ENCODE measurements at regions not wholly inside any gene's neighbourhood (a gene's known extent, or its start where the extent isn't known, plus 50 kb on each side); places are given as distances from the start of the nearest gene placed in this dataset.
"Not testable (repeated sequence)": the region's sequence is repeated elsewhere in the genome, so short reads cannot be mapped to it uniquely, and the experiment has no call there.

DNA sequence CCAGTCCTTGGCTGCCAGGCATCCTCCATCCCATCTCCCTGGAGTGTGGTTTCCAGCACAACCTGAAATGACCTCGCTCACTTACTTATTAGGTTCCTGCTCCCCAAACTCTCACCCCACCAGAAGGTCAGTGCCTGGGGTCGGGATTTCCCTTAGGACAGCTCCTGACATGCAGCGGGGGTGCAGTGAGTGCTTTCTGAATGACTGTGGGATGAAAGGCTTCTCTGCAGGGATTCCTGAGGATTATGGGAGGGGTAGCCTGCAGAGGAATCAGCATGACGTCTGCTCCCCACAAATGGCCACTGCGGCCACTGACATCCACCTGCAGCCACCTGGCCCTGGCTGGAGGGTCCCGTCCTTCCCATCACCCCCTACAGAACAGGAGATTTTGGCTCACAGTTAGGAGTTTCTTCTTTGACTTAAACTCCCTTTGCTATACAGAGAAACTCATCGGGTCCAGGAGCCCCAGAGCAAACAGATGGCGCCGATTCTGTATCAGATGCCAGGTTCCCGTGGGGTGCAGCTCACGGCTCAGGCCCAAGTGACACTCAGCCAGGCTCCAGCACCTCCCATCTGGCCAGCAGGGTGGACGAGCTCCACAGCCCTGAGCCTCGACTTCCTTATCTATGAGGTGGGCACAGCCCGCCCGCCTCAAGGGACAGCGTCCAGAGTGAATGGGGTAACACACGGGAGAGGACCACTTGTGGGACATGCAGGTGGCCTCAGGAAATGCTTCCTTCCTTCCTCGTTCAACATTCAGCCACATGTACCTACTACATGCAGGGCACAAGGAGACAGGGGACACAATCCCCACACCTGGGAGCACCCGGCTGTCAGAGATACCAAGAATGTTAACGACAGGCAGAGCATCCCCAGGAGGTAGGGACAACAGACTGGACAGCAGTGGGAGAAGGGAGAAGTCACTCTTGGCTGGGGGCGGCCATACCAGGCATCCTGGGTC, 69.8 kb downstream of the RMI2 start:
- DNase-seq (ENCODE audit: low spot score) = no peak

DNA sequence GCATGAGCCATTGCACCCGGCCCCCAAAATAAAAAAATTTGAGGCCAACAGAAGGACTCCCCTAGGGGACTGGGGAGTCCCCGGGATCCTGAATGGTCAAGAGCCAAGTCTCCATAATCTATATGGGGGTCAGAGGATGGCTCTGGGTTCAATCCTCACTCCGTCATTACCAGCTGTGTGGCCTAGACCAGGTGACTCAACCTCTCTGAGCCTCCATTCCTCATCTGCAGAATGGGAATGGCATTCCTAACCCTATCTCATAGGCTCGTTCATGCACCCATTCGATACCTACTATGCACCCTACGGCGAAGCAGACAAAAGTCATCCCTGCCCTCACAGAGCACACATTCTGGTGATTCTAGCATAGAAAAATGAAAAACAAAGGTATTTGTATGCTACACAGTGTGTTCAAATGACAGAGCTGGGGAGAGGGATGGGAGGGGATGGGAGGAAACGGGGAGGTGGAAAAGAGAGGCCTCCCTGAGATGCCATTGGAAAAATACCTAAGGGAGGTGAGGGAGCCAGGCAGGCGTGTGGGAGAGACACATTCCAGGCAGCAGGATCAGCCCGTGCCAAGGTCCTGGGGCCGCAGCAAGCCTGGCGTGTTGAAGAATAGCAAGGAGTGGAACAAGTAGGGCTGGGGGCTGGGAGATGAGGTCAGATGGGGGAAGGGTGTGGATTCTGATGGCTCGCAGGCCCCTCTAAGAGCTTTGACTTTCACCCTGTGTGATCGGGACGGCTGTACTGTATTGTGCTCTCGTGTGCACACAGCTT, 71.2 kb downstream of the RMI2 start:
- no peak for DNase-seq (ENCODE audit: low spot score)

DNA sequence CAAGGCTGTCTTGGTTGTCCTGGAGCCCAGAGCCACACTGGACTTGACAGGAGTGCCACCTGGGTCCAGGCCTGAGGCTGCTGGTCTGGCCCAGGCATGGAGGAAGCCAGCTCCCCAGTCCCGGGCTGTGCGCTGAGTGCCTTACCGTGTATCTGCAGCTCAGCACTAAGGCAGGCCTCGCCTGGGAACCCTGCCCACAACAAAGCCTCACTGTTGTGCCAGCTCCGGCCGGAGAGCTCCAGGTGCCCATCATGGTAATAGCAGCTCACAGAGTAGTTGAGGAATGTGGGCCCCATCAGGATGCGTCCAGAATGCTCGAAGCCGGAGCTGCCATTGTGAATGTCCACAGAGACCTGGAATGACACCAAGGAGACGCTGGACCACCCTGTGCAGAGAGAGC, 72.2 kb downstream of the RMI2 start:
- DNase-seq (ENCODE audit: low spot score) = no peak

DNA sequence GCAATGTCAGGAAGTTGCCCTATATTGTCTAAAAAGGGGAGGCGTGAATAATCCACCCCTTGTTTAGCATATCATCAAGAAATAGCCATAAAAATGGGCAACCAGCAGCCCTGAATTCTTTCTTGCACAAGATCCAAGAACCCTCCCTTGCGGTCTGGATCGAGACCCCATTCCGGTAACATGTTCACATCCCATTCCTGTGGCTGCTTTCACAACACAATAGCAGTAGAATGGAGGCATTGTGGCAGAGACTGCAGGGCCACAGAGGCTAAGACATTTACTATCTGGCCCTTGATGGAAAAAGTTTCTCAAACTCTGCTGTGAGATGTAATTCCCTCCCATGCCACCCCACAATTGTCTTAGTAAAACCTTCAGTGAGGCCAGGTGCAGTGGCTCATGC, 73.2 kb downstream of the RMI2 start:
- no peak for DNase-seq (ENCODE audit: low spot score)

DNA sequence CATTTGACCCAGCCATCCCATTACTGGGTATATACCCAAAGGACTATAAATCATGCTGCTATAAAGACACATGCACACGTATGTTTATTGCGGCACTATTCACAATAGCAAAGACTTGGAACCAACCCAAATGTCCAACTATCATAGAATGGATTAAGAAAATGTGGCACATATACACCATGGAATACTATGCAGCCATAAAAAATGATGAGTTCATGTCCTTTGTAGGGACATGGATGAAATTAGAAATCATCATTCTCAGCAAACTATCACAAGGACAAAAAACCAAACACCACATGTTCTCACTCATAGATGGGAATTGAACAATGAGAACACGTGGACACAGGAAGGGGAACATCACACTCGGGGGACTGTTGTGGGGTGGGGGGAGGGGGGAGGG, 74.8 kb downstream of the RMI2 start:
- not testable (repeated sequence) for DNase-seq (ENCODE audit: low spot score)

DNA sequence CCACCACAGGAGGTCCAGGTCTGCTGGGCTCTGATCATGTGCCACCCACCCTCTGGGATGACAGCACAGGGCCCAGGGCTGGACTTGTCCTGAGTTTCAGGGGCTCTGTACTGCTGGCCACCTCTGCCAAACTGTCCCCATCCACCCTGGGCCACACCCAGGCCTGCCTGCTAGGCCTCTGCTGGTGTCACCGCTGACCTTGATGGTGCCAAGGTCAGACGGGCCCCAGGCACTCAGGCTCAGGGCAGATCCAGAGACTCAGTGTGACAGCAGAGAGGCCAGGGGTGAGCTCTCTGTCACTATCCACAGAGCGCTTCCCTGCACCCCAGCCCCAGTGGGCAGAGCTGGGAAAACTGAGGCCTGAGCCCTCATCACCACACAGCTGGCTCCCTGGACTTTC, 75.6 kb downstream of the RMI2 start:
- DNase-seq (ENCODE audit: low spot score) = no peak

DNA sequence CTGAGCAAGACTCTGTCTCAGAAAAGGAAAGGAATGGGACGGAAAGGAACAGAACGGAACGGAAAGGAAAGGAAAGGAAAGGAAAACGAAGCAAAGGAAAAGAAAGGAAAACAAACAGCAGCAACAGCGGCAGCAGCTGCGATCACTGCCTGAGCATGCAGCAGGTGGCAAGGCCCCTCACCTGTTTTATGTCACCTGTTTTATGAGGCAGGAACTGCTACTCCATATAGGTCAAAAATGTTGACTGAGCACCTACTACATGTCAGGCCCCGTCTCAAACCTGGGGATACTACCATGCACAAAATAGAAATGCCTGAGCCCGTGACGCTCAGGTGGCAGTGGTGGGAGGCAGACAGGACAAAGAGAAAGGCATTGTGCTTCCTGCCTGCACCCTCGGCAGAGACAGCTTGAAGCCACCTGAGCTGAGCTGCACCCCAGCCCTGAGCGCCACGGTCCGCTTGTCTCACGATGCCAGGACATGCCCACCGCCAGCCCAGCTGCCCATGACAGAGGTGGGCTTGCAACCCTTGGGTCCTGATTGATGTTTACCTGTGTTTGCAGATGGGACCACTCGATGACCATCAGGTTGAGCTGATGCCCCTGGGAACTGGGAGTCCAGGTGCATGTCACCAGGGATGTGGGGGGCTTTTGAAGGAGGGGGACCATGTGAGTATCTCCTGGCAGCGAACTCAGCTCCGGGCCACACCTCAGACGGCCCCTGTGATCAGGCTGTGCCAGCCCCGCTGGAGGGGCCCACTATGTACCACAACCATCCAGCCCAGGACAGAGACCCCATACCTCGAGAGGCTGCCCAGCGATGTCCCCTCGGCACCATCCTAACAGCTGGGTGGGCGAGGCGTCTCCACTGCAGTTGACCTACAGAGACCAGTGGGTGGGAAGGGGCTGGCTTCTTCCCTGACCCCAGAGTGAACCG, 77.4 kb downstream of the RMI2 start:
- DNase-seq (ENCODE audit: low spot score) = no peak

DNA sequence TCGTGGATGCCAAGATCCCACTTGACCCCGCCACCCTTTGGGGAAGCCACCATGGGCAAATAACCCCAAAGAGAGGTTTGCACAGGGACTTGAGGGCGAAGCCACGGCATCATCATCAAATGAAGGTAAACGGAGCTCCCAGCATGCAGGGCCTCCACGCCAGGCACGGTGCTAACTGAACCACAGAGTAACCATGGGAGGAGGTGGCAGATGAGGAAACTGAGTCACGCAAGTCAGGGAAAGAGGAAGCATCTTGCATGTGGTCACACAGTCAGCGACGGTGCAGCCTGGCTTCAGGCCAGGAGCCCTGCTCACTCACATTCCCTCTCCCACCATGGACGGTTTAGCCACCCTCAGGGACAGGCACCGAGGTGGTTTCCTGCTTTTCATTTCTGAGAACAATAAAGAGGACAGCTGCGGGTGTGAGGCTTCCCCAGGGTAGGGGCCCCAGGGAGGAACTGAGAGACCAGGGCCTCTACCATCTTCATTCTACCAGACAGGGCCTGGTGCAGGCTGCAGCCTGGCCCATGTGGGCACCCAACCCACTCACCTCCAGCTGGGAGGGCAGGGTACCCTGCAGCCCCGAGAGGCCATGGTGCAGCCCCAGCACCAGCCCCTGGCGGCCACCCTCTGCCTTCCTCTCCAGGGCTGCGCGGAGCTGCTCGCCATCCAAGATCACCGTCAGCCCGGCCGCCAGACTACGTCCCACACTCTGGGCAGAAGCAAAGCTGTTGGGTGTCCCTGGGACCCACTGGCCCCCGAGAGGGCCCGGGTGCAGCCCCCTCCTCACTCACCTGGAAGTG, 78.3 kb downstream of the RMI2 start:
- DNase-seq (ENCODE audit: low spot score) = no peak

DNA sequence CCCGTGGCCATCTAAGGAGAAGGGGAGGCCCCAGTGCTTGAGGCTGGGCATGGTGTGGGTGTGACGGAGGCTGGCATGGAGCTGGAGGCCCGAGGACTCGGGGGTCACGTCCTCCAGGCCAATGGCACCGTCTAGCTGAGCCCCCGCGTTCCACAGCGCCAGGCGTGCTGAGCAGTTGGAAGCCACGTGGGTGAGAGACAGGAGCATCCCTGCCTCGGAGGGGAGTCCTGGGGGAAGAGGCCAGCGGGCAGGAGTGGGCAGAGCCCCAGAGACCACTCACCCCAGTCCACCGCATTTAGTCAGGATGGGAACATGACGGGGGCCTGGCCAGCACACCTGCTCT, 78.8 kb downstream of the RMI2 start:
- no peak for DNase-seq (ENCODE audit: low spot score)

DNA sequence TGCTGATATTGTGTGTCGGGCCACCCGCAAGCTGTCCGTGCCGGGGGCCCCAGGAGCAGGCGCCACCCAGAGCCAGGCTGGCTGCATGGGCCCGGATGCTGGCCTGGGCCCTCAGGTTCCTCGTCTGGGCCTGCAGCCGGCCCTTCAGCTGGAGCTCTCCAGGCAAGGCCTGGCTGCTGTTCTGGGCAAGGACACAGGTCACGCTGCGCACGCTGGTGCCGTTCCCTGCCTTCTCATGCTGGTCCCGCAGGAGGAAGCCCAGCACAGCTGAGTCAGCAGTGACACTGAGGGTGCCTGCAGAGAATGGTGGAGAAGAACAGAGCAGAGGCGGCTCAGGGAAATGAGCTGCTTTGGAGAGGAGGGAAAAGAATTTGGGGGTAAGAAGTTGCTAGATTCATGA, 79.9 kb downstream of the RMI2 start:
- DNase-seq (ENCODE audit: low spot score) = no peak

DNA sequence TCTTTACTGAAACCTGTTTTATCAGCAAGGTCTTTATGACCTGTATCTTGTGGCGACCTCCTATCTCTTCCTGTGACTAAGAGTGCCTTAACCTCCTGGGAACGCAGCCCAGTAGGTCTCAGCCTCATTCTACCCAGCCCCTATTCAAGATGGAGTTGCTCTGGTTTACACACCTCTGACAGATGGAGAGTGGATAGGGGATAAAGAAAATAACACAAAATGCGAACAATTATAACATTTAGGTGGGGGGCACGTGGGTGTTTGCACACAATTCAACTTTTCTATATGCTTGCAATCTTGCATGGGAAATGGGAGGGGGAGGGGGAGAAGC, 83.3 kb downstream of the RMI2 start:
- no peak for DNase-seq (ENCODE audit: low spot score)

DNA sequence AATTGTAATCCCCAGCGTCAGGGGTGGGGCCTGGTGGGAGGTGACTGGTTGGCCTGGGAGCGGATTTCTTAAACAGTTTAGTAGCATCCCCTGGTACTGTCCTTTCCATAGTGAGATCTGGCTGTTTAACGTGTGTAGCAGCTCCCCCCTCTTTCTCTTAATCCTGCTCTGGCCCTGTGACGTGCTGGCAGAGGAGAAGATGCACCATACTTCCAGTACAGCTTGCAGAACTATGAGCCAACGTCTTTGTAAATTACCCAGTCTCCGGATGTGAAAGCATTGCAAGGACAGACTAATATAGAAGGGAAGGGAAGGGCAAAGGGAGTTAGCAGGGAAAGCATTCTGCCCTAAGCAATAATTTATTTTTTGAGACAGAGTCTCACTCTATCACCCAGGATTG, 83.9 kb downstream of the RMI2 start:
- no peak for DNase-seq (ENCODE audit: low spot score)

DNA sequence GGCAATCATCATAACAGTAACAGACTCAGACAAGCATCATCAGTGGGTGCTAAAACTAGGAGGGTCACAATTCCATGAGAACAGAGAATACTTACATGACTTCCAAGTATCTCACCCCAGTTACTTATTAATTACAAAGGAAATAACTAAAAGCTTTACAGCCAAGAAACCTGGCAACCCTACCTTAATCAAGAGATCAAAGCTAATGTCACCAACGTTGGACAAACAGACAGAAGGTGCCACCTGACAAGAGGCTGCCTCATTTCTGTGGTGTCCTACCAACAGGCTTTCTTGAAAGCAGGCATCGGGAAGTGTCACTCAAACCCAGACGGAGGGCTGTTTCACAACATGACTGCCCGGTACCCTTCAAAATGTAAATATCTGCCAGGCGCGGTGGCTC, 84.6 kb downstream of the RMI2 start:
- DNase-seq (ENCODE audit: low spot score) = no peak

DNA sequence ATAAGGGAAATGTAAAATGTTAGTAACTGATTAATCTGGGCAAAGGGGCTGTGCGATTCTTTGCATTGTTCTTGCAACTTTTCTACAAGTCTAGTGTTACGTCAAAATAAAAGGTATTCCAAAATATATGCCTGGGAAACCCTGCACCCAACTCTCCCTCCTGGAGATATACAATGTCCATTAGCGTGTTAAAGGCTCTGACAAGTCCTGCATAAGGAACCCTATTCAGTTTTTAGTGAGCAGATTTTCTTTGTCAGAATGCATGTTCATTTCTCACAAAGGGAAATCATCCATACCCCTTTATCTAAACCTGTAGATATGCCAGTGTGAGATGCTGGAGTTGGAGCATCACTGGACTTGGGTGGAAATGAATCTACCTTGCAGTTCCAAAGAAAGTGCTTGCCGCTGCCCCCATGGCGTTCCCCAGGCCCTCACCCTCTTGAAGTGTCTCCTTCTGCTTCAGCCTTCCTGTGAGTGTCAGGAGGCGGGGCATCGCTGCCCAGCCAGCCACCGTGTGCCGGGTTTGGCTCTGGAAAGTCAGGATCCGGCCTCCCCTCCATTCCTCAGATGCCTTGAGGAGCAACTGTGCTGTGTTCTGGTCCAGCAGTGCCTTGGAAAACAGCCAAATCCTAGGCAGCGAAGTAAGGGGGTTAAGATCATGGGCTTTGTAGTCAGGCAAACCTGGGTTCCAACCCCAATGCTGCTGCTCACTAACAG, 85.5 kb downstream of the RMI2 start:
- DNase-seq (ENCODE audit: low spot score) = no peak

DNA sequence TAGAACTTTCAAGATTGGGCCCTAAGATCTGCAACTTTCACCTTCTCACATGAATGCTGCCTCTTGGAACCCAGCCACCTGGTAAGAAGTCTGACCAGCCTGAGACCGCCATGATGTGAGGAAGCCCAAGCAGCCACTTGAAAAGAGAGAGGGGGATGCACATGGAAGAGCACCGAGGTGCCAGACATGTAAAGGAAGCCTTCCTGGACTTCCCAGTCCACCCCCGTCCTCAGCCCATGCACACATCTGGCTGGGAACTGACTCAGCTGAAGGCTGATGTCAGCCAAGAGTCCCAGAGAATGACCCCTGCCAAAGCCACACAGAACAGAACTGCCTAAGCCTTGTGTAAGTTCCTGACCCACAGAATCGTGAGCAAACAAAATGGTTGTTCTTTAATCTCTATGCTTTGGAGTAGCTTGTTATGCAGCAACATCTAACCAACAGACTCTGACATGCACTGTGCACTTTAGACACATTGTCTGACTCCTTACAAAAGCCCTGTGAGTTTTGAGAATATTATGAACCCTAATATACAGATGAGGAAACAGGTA, 86.7 kb downstream of the RMI2 start:
- no peak for DNase-seq (ENCODE audit: low spot score)

DNA sequence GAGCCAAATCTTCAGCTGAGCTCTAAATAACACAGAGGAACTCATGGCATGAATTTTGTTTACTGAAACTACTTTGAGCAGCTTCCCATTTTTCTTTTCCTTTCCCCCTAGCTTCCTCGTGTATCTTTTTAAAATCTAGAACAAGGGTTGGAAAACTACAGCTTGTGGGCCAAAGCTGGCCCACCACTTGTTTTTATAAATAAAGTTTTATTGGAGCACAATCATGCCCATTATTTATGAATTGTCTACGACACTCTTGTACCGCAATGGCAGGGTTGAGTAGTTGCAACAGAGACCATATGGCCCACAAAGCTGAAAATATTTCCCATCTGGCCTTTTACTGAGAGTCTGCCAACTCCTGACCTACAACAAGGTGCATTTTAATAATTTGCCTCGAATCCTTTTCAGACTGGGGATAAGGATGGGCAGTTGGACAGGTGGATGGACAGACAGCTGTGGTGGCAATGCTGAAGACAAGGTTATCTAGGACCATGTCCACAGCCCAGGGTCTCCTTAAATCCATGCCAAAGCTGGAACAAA, 87.7 kb downstream of the RMI2 start:
- DNase-seq (ENCODE audit: low spot score) = no peak

DNA sequence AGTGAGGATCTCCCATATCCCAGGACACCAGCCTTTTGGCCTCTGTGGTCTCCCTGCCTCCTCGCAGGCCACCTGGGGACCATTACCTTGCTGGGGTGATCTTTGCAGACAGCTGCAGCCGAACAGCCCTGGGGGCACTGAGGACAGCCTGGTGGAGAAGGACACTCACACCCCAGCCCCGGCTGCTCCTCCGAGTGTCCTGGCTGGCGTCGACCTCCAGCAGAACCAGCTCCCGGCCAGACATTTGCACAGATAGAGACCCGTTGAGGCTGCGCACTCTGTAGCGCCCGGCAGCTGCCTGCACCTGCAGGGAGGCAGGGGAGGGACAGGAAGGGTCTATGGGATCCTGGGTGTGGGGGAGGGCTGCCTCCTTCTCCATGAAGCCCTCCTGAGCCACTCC, 90.3 kb downstream of the RMI2 start:
- no peak for DNase-seq (ENCODE audit: low spot score)

DNA sequence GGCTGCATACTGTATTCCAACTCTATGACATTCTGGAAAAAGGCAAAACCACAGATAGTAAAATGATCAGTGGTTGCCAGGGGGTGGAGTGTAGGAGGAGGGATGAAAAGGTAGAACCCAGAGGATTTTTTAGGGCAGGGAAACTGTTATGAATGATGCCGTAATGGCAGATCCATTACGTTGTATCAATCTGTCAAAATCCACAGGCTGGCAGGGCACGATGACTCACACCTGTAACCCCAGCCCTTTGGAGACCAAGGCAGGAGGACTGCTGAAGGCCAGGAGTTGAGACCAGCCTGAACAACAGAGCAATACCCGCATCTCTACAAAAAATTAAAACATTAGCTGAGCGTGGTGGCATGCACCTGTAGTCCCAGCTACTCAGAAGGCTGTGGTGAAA, 91.8 kb downstream of the RMI2 start:
- no peak for DNase-seq (ENCODE audit: low spot score)

DNA sequence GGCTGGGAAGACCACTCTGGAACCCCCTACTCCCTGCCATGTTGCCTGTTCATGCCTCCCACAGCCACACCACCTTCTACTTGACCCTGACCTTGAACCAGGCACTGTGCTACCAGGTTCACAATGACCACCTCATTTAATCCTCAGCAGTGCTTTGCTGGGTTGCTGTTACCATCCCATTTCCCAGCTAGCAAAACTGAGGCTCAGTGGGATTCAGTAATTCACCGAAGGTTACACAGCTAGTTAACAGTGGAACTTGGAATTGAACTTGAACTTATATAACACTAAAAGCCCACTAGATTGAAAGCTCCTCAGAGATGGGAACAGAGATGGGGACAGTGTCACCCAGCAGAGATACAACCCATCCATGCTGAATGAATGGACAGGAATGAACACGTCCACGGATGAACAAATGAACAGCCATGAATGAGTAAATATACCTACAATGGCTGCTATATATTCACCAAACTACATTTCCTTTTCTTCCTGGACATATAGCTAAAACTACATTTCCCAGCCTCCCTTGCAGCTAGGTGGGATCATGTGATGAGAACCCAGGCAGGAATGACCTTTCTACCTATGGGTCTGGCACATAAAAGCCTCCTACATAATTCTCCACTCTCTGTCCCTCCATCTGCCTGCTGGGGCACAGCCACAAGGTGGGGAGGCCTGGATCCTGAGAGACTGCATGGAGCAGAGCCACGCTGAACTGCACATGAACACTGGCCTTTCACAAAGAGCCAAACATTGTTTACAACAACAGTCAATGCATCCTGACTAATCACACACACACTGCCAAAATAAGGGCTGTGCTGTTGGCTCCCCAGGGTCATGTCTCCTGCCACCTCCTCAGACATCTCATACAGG, 94.8 kb downstream of the RMI2 start:
- DNase-seq (ENCODE audit: low spot score) = no peak

DNA sequence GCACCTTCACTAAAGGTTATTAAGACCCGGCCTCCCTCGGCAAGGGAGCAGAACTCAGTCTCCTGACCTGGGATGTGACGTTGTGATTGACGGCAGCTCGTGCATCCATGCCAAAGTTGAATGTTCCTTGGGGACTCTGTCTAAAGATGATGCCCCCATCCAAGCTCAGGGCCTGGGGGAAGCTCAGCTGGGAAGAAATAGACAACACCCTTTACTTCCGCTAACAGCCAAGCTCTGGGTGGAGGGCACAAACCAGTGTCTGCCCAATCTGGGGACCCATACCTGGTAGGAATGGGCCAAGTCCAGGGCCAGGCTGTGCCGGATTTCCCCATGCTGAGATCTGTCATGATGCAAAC, 95.4 kb downstream of the RMI2 start:
- DNase-seq (ENCODE audit: low spot score) = no peak

Data from AG08396 (cell line).